ENCODE measurements at regions not wholly inside any gene's neighbourhood (a gene's known extent, or its start where the extent isn't known, plus 50 kb on each side); places are given as distances from the start of the nearest gene placed in this dataset.

- no peak for DNase-seq (ENCODE audit: insufficient read length, low spot score, missing footprints)
- no peak overlapping the region for H3K4me2 ChIP-seq (ENCODE audit: insufficient read depth, low read length)
- H3K36me3 ChIP-seq (ENCODE audit: insufficient read depth, low read length): no peaks in the 10 kb centered on the region
- no peak overlapping the region for H3K4me3 ChIP-seq (ENCODE audit: insufficient read depth, low read length)
- H3K79me2 ChIP-seq (ENCODE audit: insufficient read depth, low read length): no peaks in the 10 kb centered on the region
- H3K27ac ChIP-seq (ENCODE audit: low read depth, low read length): no peak overlapping the region
- TF ChIP-seq, protein P1, sequence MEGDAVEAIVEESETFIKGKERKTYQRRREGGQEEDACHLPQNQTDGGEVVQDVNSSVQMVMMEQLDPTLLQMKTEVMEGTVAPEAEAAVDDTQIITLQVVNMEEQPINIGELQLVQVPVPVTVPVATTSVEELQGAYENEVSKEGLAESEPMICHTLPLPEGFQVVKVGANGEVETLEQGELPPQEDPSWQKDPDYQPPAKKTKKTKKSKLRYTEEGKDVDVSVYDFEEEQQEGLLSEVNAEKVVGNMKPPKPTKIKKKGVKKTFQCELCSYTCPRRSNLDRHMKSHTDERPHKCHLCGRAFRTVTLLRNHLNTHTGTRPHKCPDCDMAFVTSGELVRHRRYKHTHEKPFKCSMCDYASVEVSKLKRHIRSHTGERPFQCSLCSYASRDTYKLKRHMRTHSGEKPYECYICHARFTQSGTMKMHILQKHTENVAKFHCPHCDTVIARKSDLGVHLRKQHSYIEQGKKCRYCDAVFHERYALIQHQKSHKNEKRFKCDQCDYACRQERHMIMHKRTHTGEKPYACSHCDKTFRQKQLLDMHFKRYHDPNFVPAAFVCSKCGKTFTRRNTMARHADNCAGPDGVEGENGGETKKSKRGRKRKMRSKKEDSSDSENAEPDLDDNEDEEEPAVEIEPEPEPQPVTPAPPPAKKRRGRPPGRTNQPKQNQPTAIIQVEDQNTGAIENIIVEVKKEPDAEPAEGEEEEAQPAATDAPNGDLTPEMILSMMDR (IDR thresholded peaks at IDR 0.05; ENCODE audit: extremely low read depth, low read depth, low read length): no peak
- H3K9me3 ChIP-seq (ENCODE audit: low read depth, low read length): peaks cover 6% of the 10 kb centered on the region
- H3K4me1 ChIP-seq (ENCODE audit: insufficient read depth, low read length): no peaks in the 10 kb centered on the region
- H3K27me3 ChIP-seq (ENCODE audit: insufficient read depth, low read length): no peaks in the 10 kb centered on the region
- H2AFZ ChIP-seq (ENCODE audit: low read length): no peak overlapping the region
- H4K20me1 ChIP-seq (ENCODE audit: insufficient read depth, low read length): no peaks in the 10 kb centered on the region
Measured at GRCh38 chr2:129330504-129330903, 649.0 kb upstream of the RAB6C start.

- H3K36me3 ChIP-seq (ENCODE audit: insufficient read depth, low read length): no peaks in the 10 kb centered on the region
- H2AFZ ChIP-seq (ENCODE audit: low read length): no peak overlapping the region
- H3K4me3 ChIP-seq (ENCODE audit: insufficient read depth, low read length): no peak overlapping the region
- H3K27ac ChIP-seq (ENCODE audit: low read depth, low read length): no peak overlapping the region
- TF ChIP-seq, protein P1 (IDR thresholded peaks at IDR 0.05; ENCODE audit: extremely low read depth, low read depth, low read length): no peak
- H3K9me3 ChIP-seq (ENCODE audit: low read depth, low read length): peaks cover 6% of the 10 kb centered on the region
- H3K79me2 ChIP-seq (ENCODE audit: insufficient read depth, low read length): no peaks in the 10 kb centered on the region
- no peaks in the 10 kb centered on the region for H3K4me1 ChIP-seq (ENCODE audit: insufficient read depth, low read length)
- DNase-seq (ENCODE audit: insufficient read length, low spot score, missing footprints): no peak
- H3K4me2 ChIP-seq (ENCODE audit: insufficient read depth, low read length): no peak overlapping the region
- H3K27me3 ChIP-seq (ENCODE audit: insufficient read depth, low read length): no peaks in the 10 kb centered on the region
- no peaks in the 10 kb centered on the region for H4K20me1 ChIP-seq (ENCODE audit: insufficient read depth, low read length)
Measured at GRCh38 chr2:129331638-129332037, 647.8 kb upstream of the RAB6C start.

GRCh38 chr2:129334128-129334527, 645.3 kb upstream of the RAB6C start:
- TF ChIP-seq, protein P1 (IDR thresholded peaks at IDR 0.05; ENCODE audit: extremely low read depth, low read depth, low read length): no peak
- Histone ChIP-seq H4K20me1 (ENCODE audit: insufficient read depth, low read length) (no peaks in the 10 kb centered on the region), H3K4me1 (ENCODE audit: insufficient read depth, low read length) (no peaks in the 10 kb centered on the region), H3K36me3 (ENCODE audit: insufficient read depth, low read length) (no peaks in the 10 kb centered on the region), H3K4me2 (ENCODE audit: insufficient read depth, low read length) (no peak overlapping the region), H3K27me3 (ENCODE audit: insufficient read depth, low read length) (no peaks in the 10 kb centered on the region), H3K27ac (ENCODE audit: low read depth, low read length) (no peak overlapping the region), H2AFZ (ENCODE audit: low read length) (no peak overlapping the region), H3K9me3 (ENCODE audit: low read depth, low read length) (peaks cover 10% of the 10 kb centered on the region), H3K4me3 (ENCODE audit: insufficient read depth, low read length) (no peak overlapping the region), H3K79me2 (ENCODE audit: insufficient read depth, low read length) (no peaks in the 10 kb centered on the region)
- DNase-seq (ENCODE audit: insufficient read length, low spot score, missing footprints): no peak

DNA sequence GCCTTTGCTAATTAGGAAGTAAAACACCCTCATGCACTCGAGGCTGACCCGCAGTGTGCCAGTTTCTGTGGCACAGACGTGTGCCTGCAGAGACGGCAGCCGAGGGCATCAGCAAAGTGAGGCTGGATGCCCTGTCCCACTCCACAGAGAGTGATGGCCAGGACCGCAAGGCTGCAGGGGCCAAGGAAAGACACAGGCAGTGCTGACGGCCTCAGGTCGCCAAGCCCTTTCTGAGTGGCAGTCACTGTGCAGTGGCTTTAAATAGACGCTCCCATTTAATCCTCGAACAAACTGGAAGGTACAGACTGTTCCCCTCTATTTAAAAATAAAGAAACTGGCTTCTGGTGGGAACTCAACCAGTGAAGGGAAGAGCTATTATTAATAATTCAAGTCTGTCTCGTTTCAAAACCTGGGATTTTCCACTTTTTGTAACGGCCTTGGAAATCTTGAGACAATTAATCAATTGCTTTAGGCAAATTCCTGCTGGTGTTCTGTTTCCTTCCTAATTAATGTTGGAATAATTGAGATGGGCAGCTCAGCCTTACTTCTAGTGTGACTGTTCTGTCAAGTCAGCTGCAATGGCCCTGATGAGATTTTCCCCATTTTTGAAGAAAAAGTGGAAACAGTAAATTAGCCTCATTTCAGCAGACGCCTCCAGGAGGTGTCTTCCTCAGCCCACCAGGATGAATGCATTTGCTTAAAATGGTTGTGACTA, 644.6 kb upstream of the RAB6C start:
- H3K4me3 ChIP-seq (ENCODE audit: insufficient read depth, low read length): no peak overlapping the region
- H4K20me1 ChIP-seq (ENCODE audit: insufficient read depth, low read length): no peaks in the 10 kb centered on the region
- TF ChIP-seq, protein P1 (IDR thresholded peaks at IDR 0.05; ENCODE audit: extremely low read depth, low read depth, low read length): no peak
- no peaks in the 10 kb centered on the region for H3K27me3 ChIP-seq (ENCODE audit: insufficient read depth, low read length)
- no peaks in the 10 kb centered on the region for H3K36me3 ChIP-seq (ENCODE audit: insufficient read depth, low read length)
- H3K9me3 ChIP-seq (ENCODE audit: low read depth, low read length): peaks cover 7% of the 10 kb centered on the region
- no peak overlapping the region for H2AFZ ChIP-seq (ENCODE audit: low read length)
- no peak for DNase-seq (ENCODE audit: insufficient read length, low spot score, missing footprints)
- H3K27ac ChIP-seq (ENCODE audit: low read depth, low read length): no peak overlapping the region
- H3K4me1 ChIP-seq (ENCODE audit: insufficient read depth, low read length): no peaks in the 10 kb centered on the region
- H3K4me2 ChIP-seq (ENCODE audit: insufficient read depth, low read length): no peak overlapping the region
- H3K79me2 ChIP-seq (ENCODE audit: insufficient read depth, low read length): no peaks in the 10 kb centered on the region
